GM18870 (cell line): ENCODE measurements at regions not wholly inside any gene's neighbourhood (a gene's known extent, or its start where the extent isn't known, plus 50 kb on each side); places are given as distances from the start of the nearest gene placed in this dataset.
"Not testable (repeated sequence)": the region's sequence is repeated elsewhere in the genome, so short reads cannot be mapped to it uniquely, and the experiment has no call there.

ENCODE experiments used
- ATAC-seq: cut with Tn5 transposase; IDR thresholded peaks from one replicate; pipeline ENCODE4 v1.9.1; 2021; ENCODE audit warnings: moderate library complexity; ENCODE audit not compliant: unreplicated experiment

DNA sequence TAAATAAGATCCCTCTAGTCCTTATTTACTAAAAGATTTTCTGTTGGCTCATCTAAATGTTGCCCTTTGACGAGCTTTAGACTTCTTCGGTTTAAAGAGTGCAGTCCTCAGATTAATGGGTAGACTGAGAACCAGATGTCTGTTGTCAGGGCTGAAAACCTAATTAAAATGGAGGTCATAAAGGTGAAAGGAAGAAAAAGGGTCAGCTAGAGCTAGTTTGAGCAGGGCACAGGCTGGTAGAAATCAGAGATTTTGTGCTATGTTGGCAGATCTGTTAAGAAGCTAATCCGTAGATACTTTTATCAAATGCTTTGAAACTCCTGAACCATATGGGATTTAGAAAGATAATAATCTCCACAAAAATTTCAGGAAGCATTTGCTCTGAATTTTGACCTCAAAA lies 959.0 kb downstream of the PLA2G4A start:
- ATAC-seq = no peak

DNA sequence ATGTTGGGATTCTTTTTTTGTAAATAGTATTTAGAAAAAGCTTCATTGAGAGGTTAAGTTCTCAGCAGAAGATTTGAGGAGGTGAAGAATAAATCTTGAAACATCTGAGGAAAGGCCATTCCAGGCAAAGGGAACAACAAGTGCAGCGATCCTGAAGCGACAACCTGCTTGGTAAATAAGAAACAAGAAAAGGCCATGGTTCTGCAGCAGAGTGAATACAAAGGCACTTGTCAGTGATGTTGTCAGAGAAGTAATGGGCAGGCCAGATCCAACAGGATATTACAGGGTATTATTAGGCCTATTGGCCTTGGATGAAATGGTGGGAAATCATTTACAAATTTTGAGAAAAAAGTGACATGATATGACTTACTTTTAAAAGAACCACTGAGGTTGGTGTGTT lies 960.0 kb downstream of the PLA2G4A start:
- no peak for ATAC-seq

DNA sequence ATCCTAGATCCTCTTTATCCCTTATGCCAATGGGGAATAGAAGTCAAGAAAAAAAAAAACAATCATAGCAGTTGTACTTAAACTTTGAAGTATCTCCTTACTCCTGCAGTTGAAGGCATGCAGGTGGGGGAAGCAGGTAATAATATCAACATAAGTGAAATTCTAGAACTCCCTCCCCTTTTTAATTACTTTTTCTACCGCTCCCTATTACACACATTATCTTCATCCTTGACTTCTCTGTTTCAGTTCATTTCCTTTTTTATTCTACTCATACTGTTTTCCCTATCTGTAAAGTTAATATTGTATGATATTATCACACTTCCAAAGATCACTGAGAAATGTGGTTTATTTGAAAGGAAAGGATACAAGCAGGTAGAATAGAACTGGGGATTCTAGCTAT lies 962.0 kb downstream of the PLA2G4A start:
- no peak for ATAC-seq

DNA sequence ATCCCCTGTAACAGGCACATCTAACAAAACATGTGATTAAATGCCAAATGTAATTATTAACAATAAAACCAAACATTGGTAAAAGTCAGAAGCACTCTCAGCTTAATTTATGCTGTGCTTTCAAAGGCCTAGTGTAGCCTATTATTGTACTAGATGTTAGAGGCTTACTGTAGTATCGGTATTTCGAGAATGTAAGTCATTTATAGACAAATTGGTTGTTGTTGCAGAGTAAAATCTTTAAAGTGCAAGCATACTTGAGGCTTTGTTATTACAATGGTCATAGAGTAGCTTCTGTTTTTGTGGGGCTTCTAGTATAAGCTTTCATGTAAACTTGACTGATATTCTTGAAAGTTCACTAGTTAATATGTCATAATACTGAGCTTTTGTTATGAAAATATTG lies 965.8 kb downstream of the PLA2G4A start:
- no peak for ATAC-seq

DNA sequence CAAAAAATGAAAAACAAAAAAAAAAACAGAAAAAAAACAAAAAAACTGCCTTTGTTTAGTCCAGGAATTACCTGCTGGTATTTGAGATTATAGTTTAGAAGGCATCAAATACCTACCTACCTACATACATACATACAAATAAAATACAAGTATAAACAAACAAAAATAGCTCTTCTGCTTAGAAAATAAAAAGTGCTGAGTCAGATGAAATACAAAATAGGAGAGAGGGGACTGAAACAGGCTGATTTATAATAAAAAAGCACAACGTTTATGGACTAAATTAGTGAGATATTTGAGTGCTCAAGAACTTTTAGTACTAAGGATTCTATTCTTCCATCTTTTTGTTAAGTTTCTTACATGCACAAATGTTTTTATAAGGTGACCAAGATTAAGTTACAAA lies 980.8 kb downstream of the PLA2G4A start:
- no peak for ATAC-seq

DNA sequence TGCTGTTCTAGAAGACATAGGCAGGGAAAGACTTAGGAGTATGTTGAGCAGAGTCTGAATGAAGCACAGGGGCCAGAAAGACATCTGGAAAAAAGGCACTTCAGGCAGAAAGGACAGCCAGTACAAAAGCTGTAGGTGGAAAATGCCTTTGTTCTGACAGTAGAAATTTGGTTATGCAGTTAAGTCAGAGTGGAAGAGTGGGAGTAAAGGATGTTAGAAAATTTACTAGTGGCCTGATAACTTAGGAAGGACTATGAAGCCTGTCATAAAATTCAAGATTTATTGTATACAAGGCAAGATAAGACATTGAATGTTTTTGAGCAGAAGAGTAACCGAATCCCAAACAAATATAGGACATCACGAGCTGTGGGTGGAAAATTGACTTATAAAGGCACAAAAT lies 987.9 kb downstream of the PLA2G4A start:
- ATAC-seq = no peak

DNA sequence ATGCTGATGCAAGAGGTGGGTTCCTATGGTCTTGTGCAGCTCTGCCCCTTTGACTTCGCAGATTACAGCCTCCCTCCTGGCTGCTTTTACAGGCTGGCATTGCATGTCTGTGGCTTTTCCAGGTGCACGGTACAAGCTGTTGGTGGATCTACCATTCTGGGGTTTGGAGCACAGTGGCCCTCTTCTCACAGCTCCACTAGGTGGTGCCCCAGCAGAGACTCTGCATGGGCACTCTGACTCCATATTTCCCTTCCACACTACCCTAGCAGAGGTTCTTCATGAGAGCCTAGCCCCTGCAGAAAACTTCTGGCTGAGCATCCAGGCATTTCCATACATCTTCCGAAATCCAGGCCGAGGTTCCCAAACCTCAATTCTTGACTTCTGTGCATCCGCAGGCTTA lies 989.0 kb downstream of the PLA2G4A start:
- no peak for ATAC-seq

DNA sequence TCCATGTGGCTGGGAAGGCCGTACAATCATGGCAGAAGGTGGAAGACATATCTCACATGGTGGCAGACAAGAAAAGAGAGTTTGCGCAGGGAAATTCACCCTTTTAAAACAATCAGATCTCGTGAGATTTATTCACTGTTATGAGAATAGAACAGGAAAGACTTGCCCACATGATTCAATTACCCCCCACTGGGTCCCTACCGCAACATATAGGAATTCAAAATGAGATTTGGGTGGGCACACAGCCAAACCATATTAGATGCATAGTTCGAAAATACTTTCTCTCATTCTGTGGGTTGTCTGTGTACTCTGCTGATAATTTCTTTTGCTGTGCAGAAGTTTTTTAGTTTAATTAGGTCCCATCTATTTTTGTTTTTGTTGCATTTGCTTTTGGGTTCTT lies 990.3 kb downstream of the PLA2G4A start:
- ATAC-seq = no peak

DNA sequence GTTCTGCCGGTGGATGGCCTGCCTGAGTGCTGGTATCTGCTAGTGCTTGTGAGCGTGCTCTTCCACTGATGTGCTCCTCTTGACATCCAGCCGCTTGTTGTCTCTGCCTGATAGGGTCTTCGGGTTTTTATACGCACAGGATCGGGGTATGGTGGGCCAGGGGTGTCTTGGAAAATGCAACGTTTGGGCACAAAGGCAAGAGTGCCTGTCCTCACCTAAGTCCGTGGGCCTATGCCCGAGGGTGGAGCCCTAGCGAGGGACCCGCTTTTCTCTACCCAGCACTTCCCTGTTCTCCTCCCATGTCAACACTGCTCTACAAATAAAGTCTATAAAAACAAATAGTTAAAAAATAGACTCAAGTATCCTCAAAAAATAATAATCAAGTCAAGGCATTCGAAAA lies 1007.8 kb downstream of the PLA2G4A start:
- ATAC-seq = no peak

DNA sequence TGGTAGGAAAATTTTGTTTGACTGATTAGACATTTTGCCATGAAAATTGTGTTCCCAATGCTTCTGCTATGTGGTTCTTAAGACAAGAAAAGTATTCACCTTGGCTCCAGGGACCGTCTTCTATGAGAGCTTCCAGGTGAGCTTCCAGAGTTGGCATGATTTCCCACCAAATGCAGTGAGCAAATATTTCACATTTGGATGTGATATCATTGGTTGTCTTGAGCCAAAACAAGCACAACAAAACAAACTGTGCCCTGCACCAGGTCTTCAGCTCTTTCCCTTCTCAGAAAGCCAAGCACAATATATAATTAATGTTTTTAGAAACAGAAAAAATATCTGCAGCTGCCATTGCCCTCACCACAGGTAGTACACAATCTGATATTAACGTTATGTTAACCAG lies 1009.0 kb downstream of the PLA2G4A start:
- no peak for ATAC-seq

DNA sequence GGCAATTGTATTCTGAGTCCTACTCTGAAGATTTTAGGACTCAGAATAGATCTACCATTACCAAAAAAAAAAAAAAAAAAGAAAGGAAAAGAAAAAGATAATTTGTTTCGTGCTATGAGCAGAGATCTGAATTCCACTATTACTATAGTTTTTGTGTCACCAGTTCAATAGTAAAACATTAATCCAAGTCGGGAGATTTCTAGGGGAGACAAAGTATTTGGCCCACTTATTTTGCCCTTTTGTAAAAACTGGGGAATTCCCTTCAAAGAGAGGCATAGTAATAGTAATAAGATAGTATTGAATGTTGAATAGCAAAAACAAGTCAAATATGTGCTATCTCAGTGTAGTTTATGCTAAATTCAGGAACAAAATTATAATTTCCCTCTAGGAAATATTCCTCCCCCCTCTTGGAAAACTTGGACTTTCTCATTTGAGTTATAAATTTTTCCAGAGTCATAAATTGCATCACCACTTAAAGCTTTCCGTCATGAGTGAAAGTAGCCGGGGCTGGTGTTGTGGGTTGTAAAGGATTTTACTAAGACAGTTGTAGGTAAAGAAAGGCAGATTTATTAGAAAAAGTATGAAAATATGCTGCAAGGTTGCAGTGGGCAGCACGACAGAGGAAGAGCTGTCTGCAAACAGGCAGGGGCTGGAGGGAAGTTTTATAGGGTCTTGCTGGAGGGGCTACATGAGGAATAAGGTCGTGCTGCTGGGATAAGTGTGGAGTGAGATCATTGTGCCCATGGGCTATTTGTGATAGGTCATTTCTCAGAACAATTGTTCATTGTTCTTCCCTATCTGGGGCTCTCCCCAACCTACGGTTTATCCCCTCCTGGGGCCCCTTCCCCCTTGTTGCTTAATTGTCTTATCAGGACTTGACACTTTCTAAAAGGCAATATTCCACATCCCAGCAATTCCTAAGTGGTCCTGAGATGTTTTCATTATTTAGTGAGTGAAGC lies 1009.9 kb downstream of the PLA2G4A start:
- no peak for ATAC-seq

DNA sequence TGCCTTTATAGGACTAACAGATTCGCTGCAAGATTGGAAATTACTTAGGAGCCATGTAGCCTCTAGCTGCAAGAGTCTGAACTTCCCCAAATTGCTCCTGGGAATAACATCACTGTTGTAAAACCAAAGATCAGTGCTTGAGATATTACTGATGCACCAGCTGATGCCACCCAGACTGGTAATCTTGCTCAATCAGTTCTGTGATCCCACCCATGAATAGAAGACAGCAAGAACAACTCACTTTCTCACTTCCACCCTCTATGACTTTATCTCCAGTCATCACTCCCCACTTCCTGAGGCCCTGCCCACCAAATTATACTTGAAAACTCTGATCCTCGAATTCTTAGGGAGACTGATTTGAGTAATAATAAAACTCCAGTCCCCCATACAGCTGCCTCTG lies 1011.1 kb downstream of the PLA2G4A start:
- ATAC-seq = no peak

DNA sequence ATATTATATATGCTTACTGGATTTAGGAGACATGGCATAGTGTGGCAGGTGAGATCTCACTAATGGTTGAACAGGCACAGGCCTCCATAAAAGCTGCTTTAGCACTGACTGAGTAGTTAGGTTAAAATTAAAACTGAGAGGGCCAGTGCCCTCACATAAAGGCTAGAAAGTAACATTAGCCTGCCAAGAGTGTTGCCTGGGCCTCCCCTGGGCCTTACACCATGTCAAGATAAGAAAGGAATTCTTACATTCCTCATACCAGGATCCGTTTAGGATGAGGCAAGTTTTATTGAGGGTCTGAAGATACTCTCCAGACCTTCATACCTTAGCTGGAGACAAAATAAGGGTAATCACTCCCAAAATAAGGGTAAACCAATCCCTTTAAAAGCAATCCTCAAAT lies 1011.8 kb downstream of the PLA2G4A start:
- no peak for ATAC-seq

DNA sequence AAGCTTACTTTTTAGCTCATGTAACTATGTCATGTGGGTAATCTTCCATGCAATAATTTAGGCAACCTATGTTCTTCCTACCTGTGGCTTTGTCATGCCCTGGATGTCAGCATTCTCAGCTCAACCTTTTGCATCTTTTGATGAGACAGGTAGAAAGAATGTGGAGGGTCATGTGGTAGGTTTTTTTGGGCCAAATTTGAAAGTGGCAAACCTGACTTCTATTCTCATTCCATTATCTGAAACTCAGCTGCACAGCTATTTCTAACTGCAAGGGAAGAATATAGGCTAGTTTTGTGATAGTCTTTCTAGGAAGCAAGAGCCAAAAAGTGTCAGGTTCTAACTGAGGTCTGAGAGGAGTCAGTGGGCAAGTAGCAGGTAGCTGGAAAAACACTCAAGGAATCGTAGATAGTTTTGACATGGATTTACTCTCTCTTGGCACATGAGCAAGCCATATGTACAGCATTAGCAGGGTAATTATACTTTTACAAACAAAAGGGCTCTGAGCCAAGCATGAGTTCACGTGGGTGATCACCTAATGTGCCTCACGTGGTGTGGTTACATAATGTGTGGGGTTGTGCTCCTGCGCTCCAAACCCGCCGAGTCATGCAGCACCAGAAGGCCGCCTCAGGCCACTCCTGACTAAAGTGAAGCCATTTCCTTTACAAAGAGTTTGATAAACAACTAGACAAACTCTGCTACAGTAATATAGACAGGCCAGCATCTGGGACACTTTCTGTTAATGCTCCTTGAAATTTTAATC lies 1013.8 kb downstream of the PLA2G4A start:
- ATAC-seq = no peak

DNA sequence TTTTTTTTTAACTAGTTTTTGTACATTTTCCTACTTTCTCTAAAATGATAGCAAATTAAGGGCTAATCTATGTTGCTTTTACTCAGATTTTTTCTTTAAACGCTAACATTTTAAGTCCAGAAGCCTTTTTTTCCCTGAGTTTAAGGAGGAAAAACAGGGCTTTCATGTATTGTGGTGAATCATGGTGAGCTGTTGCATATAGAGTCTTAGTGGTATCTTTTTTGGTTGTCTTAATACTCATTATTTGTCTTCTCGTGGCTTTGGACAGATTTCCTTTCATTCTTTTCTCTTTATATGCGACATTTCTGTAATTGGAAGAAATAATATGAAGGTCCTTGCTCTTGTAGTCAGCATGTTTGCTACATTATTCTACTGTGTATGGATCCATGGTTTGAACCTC lies 1015.6 kb downstream of the PLA2G4A start:
- no peak for ATAC-seq

DNA sequence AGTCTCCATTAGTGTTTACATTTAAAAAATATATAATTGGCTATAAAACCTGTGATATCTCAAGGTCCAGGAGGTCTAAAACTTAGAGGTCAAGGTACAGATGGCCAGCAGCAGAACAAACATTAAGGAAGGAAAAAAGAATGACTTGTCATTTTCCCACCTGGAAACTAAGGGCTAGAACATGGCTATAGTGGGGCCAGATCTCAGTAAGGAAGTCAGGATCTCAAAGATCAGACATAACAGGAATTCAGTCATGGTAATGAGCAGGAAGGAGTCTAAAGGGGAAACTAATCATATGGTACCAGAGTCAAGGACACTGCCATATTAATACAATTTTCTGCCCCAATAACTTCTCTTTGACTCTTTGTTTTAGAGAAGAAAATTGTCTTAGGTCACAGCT lies 1018.8 kb downstream of the PLA2G4A start:
- ATAC-seq = no peak

DNA sequence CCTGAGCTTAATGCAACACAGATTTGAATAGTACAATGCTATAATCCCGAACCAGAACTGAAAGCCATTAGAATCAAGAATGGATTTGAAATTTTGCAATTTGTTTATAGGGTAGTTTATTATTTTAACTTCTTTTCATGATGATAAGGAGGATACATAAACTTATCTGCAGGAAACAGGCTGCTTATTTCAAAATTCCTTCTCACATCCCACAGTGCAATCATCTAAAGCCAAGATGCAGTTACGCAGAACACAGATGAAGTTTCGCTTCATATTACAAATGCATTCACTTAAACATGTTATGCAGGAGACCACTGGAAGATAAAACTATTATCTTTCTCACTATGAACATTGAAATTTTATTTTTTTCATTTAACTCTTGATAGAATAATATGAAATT lies 1019.6 kb downstream of the PLA2G4A start:
- no peak for ATAC-seq

DNA sequence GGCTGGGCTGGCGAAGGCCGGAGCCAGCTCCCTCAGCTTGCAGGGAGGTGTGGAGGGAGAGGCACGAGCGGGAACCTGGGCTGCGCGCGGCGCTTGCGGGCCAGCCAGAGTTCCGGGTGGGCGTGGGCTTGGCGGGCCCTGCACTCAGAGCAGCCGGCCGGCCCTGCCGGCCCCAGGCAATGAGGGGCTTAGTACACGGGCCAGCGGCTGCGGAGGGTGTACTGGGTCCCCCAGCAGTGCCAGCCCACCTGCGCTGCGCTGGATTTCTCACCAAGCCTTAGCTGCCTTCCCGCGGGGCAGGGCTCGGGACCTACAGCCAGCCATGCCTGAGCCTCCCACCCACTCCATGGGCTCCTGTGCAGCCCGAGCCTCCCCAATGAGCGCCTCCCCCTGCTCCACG lies 1021.4 kb downstream of the PLA2G4A start:
- not testable (repeated sequence) for ATAC-seq

DNA sequence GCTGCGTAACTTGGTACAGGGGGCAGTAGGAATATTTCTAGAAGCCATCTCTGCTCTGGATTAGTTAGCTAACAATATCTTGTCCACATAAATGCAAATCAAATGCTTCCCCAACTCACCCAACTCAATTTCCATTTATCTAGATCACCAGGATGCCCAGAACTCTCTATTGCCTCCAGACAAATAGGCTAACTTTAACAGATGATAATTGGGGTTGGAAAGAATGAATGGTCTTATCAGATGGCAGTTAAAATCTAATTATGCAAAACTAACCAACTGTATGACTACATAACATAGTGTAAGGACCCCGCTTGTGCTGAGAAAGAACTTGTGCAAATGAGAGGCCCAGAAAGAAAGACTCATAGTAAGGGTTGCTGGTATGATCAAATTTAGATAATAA lies 1024.8 kb downstream of the PLA2G4A start:
- no peak for ATAC-seq

DNA sequence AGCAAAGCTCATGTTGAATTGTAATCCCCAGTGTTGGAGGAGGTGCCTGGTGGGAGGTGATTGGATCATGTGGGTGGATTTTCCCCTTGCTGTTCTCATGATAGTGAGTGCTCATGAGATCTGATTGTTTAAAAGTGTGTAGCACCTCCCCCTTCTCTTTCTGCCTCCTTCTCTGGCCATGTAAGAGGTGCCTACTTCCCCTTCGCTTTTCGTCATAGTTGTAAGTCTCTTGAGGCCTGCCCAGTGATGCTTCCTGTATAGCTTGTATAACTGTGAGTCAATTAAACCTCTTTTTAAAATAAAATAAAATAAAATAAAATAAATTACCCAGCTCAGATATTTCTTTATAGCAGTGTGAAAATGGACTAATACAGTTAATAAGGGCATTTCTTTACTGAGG lies 1025.7 kb downstream of the PLA2G4A start:
- no peak for ATAC-seq

DNA sequence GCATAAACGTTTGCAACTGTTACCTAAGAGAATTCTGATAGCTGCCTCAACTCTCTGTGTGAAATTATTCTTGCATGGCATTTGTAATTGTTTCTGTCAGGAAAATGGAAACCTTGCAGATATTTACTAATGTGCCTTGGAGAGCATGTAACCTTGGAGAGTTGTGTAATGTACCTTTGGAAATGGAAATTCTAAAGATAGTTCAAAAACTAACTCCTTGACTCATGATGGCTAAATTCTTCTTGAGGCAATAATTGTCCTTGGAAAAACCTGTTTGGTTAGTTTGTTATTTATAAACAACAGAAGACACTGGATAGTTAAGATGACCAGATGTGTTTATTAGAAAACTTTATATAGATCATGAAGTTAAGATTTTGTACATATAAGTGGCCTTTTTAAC lies 1033.8 kb downstream of the PLA2G4A start:
- ATAC-seq = no peak

DNA sequence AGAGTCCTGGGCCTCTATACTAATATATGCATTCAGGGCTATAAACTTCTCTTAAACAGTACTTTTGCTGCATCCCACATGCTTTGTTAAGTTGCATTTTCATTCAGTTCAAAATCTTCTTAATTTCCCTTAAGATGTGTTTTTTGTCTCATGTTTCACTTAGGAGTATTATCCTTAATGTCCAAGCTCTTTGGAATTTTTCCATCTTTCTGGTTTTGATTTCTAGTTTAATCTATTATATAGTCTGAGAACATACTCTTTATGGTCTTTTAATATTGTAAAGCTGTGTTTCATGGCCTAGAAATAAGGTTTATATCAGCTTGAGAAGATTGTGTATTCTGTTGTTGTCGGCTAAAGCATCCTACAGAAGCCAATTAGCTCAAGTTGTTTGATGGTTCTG lies 1041.8 kb downstream of the PLA2G4A start:
- no peak for ATAC-seq
